Myocyte (in vitro differentiated cells): ENCODE measurements at regions not wholly inside any gene's neighbourhood (a gene's known extent, or its start where the extent isn't known, plus 50 kb on each side); places are given as distances from the start of the nearest gene placed in this dataset.

Source experiments
- DNase-seq: peaks from one replicate; pipeline ENCODE4 v3.0.0-alpha.2; 2012; ENCODE audit warnings: low read depth

DNA sequence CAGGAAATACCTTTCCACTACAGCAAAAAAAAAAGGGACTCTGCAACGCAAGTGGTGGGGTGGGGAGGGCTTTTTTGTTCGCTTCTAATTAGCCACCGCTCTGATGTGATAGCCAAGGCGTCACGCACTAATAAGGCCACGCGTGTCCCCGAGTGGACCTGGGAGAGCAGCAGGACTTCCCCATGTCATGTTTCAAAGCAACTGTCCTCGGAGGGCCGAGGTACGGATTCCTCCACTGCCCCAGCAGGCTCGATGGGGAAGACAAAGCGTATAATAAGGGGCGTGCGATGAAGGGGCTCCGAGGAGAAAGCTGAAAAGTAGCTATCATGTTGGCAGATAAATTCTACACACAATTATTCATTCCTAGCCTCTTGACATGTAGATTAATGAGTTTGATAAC is 179.7 kb upstream of the ZNF507 start:
- no peak for DNase-seq

DNA sequence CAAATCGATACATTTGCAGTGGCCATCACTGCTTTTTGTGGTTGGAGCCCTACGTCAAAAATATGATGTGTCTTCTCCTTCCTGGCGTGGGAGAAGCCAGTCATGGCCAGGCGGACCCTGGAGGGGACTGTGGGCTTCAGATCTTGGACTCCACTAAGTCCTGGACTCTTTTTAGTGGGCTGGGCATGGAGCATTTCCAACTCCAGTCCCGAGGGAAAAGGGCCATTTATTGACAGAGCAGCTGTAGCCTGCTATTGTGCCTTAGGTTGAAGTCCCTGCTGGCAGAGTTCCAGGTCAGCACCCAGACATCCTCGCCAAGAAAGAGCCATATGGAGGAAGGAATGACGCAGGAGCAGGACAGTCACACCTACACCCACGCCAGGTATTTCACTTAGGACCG is 179.2 kb upstream of the ZNF507 start:
- DNase-seq: no peak

DNA sequence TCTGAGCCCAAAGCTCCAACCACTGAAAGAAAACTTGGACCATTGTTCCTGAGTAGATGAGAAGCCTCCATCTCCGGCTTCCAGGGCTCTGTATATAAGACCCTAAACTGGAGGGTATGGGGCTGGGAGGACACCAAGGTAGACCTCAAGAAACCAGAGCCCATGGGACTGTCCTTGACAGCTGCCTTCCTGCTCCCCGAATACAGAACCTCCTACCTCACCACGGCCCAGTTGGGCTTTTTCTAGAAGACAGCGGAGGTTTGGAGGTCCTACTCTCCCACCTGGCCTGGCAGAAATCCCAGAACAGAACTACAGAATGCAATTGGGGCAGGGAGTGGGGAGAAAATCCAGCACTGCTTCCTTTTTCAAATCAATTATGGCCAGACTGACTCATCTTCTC is 177.3 kb upstream of the ZNF507 start:
- no peak for DNase-seq

DNA sequence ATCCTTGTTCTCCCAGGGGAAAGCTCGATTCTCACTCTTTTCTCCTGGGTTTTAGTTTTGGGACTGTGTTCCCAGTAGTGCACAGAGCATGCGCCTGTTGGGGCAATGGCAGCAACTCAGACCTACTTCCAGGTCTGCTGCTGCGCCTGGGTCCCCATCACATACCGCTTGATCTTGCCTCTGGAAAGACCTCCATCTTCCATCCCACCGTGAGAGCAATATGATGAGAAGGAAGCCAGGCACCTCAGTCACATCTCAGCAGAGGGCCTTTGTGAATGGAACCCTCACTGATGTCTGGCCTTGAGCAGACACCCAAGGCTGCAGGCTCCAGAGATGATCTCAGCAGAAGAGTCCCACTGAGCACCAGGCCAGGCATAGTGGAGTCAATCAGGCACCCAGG is 176.8 kb upstream of the ZNF507 start:
- no peak for DNase-seq

DNA sequence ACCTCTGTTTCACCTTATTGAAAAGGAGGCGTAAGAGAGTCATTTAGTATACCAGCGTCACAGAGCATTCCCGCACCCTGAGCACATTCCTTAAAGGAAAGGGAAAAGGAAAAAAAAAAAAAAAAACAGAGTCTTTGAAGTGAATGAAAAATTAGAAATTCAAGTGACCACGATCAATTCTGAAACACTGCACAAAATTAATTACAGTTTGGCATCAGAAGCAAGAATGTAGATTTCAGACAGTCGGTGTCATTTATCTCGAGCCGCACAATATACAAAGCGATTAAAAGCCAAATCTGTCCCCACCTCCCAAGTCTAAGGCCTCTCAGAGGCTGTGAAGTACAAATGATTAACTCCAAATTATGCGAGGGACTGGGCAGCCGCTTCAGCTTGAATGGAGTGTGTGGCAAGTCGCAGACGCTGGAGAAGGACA is 173.7 kb upstream of the ZNF507 start:
- no peak for DNase-seq

DNA sequence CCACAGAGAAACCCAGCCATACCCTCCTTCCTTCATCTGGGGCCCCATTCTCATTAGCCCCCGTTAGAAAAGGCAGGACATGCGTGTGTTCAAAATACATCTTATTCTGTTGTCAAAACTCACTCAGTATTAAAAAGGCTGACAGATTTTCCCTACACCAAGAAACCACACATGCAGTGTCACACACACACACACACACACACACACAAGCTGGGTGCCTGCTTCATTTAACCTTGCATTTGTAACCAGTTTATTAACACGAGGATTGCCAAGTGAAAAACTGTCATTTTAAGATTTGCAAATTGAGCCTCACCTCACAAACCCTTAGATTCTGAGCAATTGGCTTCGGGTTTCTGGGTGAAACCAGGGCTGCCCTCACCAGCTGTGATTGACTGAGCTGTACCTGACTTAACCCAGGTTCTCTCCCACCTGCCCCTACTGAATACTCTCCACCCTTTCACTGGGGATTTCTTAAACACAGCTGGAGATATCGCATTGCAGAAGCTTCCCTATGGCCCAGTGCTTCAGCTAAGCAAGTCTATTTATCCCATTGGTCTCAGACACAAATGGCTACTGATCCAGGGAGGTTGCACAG is 172.7 kb upstream of the ZNF507 start:
- no peak for DNase-seq

DNA sequence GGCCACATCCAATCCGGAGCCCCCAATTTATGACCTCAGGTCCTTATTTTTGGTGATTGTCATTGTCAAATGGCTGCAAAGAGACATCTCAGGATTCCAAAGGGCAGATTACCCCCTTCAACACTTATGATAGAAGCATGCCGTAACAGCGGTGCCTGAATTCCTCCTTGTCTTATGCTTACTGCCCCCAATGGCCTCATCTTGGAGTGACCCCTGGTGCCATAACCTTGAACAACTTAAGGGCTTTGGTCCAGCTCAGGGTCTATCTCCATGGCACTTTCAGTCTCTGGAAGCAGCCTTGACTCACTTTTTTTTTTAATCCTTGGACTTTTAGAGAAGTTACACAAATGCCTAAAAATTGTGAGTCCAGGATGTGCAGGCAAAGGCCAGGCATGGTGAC is 171.6 kb upstream of the ZNF507 start:
- DNase-seq: no peak

DNA sequence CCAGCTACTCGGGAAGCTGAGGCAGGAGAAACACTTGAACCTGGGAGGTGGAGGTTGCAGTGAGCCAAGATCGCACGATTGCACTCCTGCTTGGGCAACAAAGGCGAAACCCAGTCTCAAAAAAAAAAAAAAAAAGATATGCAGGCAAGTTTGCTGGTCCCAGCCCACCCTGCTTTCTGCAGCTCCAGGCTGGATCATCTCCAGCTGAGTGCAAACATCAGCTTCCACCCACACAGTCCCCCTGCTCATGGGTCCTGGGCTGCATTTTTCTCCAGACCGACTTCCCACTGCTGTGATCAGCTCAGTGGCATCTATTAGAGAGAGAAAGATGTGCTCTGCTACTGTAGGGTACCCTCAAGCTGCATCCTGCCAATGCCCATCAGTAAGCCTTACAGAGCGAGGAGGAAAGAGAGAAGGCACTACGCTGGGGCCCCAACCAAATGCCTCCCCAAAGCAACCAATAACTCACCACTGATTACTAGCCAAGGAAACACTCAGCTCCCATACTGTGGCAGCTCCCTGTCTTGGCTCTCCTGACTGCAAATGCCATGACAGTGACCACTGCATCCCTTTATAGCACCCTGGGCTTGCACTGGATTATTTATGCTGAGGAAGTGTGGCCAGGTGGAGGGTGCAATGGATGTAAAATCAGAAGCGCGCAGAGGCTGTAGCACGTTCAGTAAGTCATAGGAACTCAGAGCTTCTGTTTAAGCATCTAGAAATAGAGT is 170.9 kb upstream of the ZNF507 start:
- no peak for DNase-seq

DNA sequence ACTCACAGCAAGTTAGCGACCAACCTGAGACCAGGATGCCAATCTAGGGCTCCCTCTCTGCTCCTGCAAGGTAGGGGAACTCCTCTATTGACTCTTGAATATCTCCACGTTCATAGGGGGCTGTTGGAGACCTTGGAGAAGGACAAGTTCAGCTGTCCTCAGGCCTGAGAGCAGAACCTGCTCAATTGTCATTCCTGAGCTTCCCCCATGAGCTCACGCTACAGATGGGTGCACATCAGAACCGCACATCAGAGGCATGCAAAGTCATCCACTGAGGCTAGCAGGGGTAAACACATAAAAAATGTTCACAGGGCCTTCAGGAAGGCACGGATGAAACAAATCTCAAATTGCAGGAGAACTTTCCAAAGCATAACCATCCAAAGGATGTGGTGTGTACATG is 168.8 kb upstream of the ZNF507 start:
- no peak for DNase-seq

DNA sequence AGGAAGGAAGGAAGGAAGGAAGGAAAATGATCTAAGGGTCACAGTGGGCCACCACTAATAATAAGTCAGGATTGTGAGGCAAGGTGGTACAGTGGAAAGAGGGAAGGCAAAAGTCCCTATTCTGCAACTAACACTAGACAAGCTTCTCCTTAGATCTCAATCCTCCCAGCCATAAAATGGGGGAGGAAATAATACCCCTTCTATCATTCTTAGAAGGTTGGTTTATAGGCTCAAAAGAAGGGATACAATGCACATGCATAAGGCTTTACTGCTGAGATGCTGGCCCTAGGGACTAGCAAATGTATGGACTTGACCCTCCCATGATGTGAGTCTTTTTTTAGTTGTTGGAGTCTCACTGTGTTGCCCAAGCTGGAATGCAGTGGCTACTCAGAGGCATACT is 167.7 kb upstream of the ZNF507 start:
- no peak for DNase-seq

DNA sequence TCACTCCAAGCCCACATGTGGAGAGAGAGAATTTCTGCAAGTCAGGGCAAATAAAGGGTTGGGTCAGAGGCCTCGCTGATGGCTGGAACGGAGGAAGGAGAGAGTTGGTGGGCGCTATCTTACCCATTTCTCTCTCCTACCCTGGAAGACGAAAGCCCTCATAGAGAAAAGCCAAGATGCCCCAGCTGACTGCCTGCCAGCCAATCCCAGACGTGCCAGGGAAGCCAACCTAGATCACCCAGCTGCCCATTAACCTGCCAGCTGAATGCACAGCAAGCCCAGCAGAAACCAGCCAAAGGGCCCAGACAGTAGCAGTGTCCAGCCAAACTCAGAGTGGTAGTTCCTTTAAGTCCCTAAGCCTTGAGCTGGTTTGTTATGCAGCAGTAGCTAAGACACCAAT is 167.0 kb upstream of the ZNF507 start:
- no peak for DNase-seq

DNA sequence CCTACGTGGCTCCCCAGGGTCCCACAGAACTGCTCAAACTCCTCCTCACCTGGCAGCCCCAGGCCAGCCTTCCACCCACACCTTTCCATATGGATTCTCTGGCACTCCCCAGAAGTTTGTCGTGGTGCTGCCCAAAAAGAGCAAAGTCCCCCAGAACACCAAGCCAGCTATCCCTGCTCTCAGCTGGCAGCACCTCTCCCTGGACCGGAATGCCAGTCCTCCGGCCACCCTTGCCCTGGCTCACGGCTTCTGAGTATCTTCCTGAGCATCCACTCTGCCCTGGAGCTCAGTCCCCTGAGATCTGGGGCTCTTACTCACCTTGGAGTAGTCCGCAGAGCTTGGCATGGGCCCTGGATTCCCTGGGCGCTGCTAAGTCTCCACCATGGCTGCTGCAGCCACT is 166.5 kb upstream of the ZNF507 start:
- DNase-seq: no peak

DNA sequence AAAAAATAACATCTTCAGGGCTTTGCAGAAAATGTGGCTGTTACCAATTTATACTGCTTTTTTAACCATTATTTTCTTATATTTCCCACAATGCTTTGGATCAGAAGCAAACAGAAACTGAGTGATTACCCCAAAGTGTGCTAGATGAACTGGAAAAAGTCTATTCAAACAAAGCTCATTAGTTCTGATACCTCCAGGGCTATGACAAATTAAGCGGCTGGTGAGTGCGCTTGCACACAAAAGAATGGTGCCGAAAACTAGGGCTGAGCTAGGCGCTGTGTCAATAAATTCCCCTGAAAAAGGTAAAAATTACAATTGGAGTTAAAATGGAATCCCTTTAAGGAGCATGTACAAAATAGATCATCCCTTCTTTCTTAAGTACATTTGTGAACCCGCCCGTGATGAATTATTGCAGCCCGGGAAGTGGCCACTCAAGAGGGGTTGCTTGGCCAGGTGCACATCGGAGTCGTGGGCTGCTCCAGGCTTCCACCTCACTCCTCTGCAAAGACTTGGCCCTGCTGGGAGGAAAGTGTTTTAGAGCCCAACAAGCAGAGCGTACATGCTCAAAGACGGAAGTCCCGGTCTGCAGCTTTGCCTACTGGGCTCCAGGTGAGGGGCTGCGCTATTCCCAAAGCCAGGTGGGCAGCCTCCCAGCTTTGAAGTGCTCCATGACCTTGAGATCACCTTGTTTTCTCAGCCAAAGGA is 164.0 kb upstream of the ZNF507 start:
- DNase-seq: no peak

DNA sequence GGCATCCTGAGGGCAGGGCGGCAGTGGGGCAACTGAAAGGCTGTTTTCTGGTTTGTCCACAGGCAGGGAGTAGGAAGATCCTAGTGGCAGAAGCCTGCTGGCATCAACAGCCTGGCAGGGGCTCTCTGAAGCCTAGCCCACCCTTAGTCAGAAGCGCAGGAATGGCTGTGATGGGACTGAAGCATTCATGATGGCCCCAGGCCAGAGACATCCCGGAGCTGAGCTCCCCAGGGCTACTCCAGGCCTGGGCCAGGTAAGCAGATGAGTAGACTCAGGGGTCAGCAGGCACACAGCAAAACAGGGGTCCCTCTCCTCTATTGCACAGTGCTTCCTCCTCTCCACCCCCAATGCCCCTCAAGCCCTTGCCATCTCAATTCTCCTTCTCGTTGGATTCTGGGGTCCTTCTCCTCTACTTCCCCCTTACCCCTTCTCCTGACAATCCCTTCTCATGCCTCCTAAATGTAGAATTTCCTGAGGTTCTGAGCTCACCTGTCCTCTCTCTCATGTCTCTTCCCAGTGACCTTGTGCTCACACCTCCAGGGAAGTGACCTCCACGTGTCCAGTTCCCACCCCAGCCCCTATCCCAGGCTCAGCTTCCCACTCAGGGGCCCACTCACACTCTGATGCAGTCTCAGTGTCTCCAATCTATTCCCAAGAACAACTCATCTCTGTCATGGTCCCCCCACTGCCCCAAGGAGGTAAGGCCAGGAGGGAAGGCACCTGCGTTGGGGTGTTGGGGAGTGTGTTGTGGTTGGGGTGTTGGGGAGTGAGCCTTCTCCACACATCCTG is 158.7 kb upstream of the ZNF507 start:
- no peak for DNase-seq

DNA sequence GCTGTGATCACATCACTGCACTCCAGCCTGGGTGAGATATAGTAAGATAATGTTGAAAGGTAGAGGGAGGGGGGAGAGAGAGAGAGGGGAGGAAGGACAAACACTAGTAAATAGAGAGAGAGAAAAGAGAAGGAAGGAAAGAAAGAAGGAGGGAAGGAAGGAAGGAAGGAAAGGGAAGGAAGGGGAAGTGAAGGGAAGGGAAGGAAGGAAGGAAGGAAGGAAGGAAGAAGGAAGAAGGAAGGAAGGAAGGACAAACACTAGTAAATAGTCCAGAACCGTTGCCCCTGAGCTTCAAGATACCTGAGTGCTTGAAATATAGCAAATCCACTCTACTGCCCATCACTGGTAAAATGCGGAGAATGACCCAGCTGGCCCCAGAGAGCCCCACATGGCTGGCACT is 156.5 kb upstream of the ZNF507 start:
- DNase-seq: no peak

DNA sequence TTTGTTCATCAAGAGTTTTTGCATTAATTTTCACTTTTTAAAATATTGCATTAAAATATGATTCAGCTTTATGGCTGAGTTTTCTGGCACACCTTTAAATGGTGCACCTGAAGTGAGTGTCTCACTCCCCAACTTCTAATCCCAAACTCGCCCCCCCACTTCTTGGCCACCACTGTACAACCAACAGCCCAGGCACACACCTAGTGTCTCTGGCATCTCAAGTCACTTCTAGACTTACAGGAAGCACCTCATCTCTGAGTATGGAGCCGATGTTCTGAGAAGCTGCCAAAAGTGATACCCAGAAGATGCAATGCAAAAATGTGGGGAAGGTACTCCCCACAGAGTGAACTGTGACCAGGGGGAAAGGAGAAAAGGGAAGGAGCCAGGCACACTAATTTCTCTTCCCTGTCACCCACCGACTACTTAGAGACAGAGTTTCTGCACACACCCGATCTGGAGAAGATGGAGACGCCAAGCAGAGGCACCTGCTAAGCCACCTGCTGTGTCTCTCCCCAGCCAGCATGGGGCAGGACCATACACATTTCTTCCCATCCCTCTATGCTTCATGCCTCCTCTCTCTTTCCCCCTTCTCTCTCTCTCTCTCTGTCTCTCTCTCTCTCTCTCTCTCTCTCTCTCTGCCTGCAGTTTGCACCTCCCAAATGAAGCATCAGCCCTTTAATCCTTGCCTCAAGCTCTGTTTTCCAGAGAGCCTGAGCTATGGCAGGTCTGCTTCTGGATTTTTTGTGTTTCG is 155.3 kb upstream of the ZNF507 start:
- DNase-seq: no peak

DNA sequence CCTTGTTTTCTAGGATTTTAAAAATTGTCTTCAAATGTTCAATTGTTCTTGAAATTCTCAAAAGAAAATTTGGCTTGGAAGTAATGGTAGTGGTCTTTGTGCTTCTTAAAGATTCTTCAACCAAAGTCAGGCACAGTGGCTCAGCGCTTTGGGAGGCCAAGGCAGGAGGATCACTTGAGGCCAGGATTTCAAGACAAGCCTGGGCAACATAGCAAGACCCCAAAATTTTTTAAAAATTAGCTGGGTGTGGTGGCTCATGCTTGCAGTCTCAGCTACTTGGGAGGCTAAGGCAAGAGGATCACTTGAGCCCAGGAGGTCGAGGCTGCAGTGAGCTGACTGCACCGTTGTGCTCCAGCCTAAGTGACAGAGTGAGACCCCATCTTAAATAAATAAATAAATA is 153.5 kb upstream of the ZNF507 start:
- no peak for DNase-seq

DNA sequence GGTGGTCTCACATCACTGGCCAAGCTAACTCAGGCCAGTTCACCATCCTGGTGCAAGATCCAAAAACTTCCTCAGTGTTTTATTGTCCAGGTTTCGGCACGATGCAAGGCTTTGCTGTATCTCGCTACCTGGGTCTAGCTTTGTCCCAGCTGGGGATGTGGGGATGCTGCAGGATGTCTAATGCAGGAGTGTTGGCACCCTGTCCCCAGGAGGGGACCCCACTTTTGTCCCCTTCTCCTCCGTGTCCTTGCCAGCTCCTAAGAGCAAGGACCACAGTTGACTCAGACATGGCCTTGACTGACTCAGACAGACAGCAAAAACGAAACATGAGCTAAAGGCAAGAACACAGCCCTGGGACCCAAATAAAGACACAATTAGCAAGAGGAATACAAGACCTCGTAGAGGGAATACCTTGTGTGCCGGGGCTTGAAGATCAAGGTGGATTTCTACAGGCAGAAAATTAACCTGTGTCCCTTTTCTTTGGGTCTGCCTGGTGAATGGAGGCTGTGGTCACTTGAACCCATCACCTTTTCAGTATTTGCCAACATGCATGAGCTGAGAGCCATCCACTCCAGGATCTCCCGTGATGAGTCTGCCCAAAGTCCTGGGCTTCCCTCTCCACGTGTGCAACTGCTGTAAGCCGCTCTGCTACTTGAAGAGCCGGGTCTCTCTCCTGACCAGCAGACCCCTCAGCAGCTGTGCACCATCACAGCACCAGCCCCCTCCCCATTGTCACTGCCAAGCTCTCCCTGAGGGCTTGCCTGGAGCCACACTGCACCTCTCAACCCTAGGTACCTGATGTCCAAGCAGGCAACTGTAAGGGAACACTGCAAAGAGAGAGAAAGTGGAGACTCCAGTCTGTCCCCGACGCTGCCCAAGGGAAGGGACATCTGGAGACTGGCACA is 149.5 kb upstream of the ZNF507 start:
- no peak for DNase-seq

DNA sequence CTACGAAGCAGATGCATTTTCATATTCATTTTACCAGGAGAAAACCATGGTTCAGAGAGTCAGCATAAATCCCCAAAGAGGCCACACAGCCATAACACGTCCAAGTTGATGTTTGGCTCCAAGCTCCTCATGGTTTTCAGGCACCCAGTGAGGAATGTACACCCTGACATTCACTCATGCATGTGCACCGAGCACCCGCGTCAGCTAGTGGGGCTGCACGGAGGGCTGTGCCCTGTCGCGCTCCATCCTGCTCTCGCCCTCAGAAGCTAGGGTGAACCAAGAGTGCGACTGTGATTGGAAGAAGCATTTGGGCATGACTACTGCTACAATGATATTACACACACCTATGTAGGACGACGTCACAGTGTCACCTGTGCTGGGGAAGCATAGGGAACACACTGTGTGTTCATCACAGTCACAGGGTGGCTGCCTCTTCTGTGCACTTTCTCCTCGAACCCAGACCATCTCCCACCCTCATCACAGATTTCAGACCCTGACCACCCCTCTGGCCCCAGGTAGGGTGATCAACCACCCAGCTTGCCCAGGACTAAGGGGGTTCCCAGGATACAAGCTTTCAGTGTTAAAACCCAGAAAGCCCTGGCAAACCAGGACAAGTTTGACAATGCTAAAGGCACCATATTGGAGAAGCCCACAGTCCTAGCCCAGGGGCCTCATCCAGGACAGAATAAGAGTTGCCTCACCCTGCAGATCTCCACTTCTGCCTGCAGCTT is 148.6 kb upstream of the ZNF507 start:
- DNase-seq: no peak
